CD4-positive, alpha-beta T cell (primary cell): ENCODE measurements at regions not wholly inside any gene's neighbourhood (a gene's known extent, or its start where the extent isn't known, plus 50 kb on each side); places are given as distances from the start of the nearest gene placed in this dataset.

Source experiments
- ATAC-seq: fragments of 200-7000 bp; cut with Tn5 transposase; one replicate; pipeline ENCODE4 v1.10.0; 2022; ENCODE audit warnings: mild to moderate bottlenecking; ENCODE audit not compliant: poor library complexity
- CTCF ChIA-PET: fragments of 350-600 bp; sonication (Branson Sonifier 250); formaldehyde crosslinking; loops from one replicate; lab custom pipeline; 2021; ENCODE audit warnings: antibody characterized with exemption, inconsistent platforms; lab: Charles Lee
- POLR2A ChIA-PET: fragments of 350-600 bp; sonication (Branson Sonifier 250); formaldehyde crosslinking; loops from one replicate; lab custom pipeline; 2021; ENCODE audit warnings: antibody characterized with exemption, inconsistent platforms; lab: Charles Lee
- DNase-seq, 14 experiments: peaks; one replicate each; pipeline ENCODE4 v3.0.0-alpha.2; 2013 to 2020; ENCODE audit warnings: mixed read lengths in 2 of 14
- H3K27ac ChIP-seq, 2 donors: one replicate each; pipeline versions ENCODE4 v1.5.1 to v1.7.0; 2013; ENCODE audit warnings: low read length in 2 of 2, low read depth in 1 of 2, mild to moderate bottlenecking in 1 of 2
- H3K27me3 ChIP-seq, 2 experiments: 1 replicate in 1 of 2; 2 replicates in 1 of 2; pipeline versions ENCODE4 v1.6.1 to v1.7.0; 2013; ENCODE audit warnings: low read length in 2 of 2, control low read depth in 1 of 2, mild to moderate bottlenecking in 1 of 2, moderate library complexity in 1 of 2; ENCODE audit not compliant: insufficient read depth in 2 of 2, control insufficient read depth in 1 of 2
- H3K36me3 ChIP-seq: one replicate; pipeline ENCODE4 v1.6.1; 2013; ENCODE audit warnings: low read length, control low read depth; ENCODE audit not compliant: insufficient read depth
- H3K4me1 ChIP-seq: one replicate; pipeline ENCODE4 v1.6.1; 2013; ENCODE audit warnings: low read length, control low read depth; ENCODE audit not compliant: insufficient read depth
- H3K4me3 ChIP-seq: one replicate; pipeline ENCODE4 v1.5.1; 2013; ENCODE audit warnings: mild to moderate bottlenecking, low read length, moderate library complexity
- H3K9me3 ChIP-seq, 2 experiments: 1 replicate in 1 of 2; 2 replicates in 1 of 2; pipeline versions ENCODE4 v1.6.1 to v1.7.0; 2013; ENCODE audit warnings: low read length in 2 of 2, mild to moderate bottlenecking in 2 of 2, control low read depth in 1 of 2, moderate library complexity in 1 of 2; ENCODE audit not compliant: control insufficient read depth in 1 of 2, insufficient read depth in 1 of 2
- H3K27ac Mint-ChIP-seq: one replicate; pipeline ENCODE4 v1.8.0; 2020; ENCODE audit warnings: mixed read lengths
- H3K27me3 Mint-ChIP-seq: one replicate; pipeline ENCODE4 v1.8.0; 2021; ENCODE audit warnings: mixed read lengths
- H3K36me3 Mint-ChIP-seq: one replicate; pipeline ENCODE4 v1.8.0; 2021; ENCODE audit warnings: low read depth, mixed read lengths
- H3K4me1 Mint-ChIP-seq: one replicate; pipeline ENCODE4 v1.8.0; 2021; ENCODE audit warnings: low read depth, mixed read lengths
- H3K4me3 Mint-ChIP-seq: one replicate; pipeline ENCODE4 v1.8.0; 2020; ENCODE audit warnings: mild to moderate bottlenecking, mixed read lengths
- H3K9me3 Mint-ChIP-seq: one replicate; pipeline ENCODE4 v1.8.0; 2020; ENCODE audit warnings: mixed read lengths
- intact Hi-C, 2 experiments: fragments of 100-400 bp; cut with DNase I in 1 of 2; cut with micrococcal nuclease in 1 of 2; formaldehyde crosslinking; loops; one replicate each; pipeline versions ENCODE4 v1.15.1 to v1.9.0; 2023 to 2025; cut with DNase I, micrococcal nuclease
- TF ChIP-seq, protein P1 (sequence below): fragments of 200-600 bp; IDR thresholded peaks from one replicate; pipeline ENCODE4 v1.8.0; 2022; ENCODE audit warnings: antibody characterized with exemption, mild to moderate bottlenecking

DNA sequence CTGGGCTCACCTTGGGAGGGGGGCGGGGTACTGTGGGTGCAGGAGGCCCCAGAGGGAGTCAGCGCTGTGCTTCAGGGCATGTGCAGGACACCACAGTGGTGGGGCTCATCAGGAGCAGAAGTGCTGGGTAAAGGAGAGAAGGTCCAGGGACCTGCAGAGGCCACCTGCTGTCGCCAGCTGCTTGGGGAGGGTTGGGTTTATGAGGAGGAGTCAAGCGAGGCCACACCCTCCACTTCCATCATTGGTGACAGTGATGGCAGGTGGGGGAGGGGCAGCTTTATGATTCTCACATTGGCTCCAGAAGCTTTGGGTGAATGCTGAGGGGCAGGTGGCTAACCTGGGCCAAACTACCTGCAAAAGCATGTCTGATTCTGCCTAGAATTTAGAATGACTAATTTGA, 392.6 kb downstream of the HRH4 start:
- ATAC-seq (no peak), DNase-seq (no peak)
- Mint-ChIP-seq H3K4me3 (no peak overlapping the region), H3K4me1 (no peaks in the 10 kb centered on the region), H3K9me3 (no peaks in the 10 kb centered on the region), H3K36me3 (no peaks in the 10 kb centered on the region), H3K27me3 (peaks cover 17% of the 10 kb centered on the region), H3K27ac (no peak overlapping the region)
- Histone ChIP-seq H3K27ac (no peak overlapping the region), H3K4me3 (no peak overlapping the region), H3K36me3 (no peaks in the 10 kb centered on the region), H3K9me3 (peaks cover 0 to 9% of the 10 kb centered on the region in 2 experiments), H3K4me1 (no peaks in the 10 kb centered on the region), H3K27me3 (peaks cover 0 to 2% of the 10 kb centered on the region in 2 experiments)
- intact Hi-C loops: no loop called here
- TF ChIP-seq, protein P1, sequence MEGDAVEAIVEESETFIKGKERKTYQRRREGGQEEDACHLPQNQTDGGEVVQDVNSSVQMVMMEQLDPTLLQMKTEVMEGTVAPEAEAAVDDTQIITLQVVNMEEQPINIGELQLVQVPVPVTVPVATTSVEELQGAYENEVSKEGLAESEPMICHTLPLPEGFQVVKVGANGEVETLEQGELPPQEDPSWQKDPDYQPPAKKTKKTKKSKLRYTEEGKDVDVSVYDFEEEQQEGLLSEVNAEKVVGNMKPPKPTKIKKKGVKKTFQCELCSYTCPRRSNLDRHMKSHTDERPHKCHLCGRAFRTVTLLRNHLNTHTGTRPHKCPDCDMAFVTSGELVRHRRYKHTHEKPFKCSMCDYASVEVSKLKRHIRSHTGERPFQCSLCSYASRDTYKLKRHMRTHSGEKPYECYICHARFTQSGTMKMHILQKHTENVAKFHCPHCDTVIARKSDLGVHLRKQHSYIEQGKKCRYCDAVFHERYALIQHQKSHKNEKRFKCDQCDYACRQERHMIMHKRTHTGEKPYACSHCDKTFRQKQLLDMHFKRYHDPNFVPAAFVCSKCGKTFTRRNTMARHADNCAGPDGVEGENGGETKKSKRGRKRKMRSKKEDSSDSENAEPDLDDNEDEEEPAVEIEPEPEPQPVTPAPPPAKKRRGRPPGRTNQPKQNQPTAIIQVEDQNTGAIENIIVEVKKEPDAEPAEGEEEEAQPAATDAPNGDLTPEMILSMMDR: no peak
- CTCF ChIA-PET: no interaction called here
- POLR2A ChIA-PET: no interaction called here

DNA sequence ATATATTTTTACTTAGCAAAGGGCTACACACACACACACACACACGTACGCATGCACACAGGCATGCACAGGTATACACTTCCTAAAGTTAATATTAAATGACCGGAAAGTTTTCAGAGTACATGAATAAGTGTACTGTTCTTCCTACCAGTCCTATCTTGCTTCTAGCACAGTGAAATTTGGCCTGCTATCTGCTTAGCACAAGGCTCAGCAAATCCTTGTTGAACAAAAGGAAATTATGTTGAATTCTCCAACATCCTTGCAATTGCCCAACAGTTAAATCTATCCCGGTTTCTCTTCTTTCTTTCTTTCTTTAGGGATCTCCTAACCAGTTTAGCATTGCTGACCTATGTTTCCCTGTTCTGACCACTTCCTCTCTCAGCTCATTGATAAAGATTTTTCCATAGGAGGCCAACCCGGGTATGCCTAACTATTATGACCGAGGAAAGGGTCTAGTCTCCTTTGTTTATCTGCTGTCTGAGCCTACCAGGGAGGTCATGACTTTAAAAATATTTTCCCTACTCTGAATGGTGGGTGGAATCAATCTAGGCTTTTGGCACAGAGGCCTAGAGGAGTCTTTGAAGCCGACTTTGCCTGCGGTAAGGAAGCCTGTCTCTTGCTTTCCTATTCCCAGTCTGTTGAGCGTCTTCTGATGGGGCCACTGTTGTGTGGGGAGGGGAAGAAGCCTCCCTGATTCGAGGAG, 400.7 kb downstream of the HRH4 start:
- Mint-ChIP-seq H3K4me1 (no peaks in the 10 kb centered on the region), H3K4me3 (no peak overlapping the region), H3K27me3 (peaks cover 2% of the 10 kb centered on the region), H3K9me3 (no peaks in the 10 kb centered on the region), H3K27ac (no peak overlapping the region), H3K36me3 (no peaks in the 10 kb centered on the region)
- H3K27me3 ChIP-seq: no peaks in the 10 kb centered on the region
- TF ChIP-seq, protein P1: no peak
- DNase-seq (no peak), ATAC-seq (no peak)
- ChIA-PET POLR2A (no interaction called here), CTCF (no interaction called here)
- H3K9me3 ChIP-seq: peaks cover 0 to under 1% of the 10 kb centered on the region in 2 experiments
- H3K36me3 ChIP-seq: no peaks in the 10 kb centered on the region
- H3K4me1 ChIP-seq: no peaks in the 10 kb centered on the region
- no peak overlapping the region for H3K4me3 ChIP-seq
- no peak overlapping the region for H3K27ac ChIP-seq
- intact Hi-C loops: no loop called here

DNA sequence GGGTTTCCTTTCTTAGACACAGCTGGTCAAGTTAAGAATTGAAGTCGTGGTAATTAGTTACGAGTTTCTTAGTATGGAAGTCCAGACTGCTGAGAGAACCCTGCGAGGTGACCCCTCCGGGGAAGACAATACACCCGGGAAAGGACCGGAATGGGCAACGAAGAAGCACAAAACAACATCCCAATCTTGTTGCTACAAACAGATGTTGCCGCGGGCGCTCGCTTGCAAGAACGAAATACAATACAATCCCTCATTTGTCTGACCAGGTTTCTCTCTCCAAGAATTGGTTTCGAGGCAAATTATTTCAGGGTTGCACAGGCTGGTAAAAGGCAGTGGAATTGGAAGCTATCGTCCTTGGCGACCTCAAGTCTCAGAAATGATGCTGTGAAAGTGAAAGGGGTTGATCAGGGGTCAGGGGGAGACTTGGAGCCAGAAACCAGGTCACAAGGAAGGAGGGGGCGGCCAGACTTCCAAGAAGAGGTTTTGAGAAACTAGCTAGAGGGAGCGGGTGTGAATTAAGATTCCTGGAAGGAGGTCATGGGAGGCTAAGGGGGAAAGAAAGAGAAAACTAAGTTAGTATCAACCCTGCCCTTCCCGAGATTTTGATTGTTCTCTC, 401.9 kb downstream of the HRH4 start:
- Histone ChIP-seq H3K9me3 (peaks cover 0 to 8% of the 10 kb centered on the region in 2 experiments), H3K27me3 (no peaks in the 10 kb centered on the region), H3K27ac (no peak overlapping the region), H3K4me3 (no peak overlapping the region), H3K4me1 (no peaks in the 10 kb centered on the region), H3K36me3 (no peaks in the 10 kb centered on the region)
- H3K27me3 Mint-ChIP-seq: no peaks in the 10 kb centered on the region
- H3K27ac Mint-ChIP-seq: no peak overlapping the region
- H3K36me3 Mint-ChIP-seq: no peaks in the 10 kb centered on the region
- intact Hi-C loops: no loop called here
- no peaks in the 10 kb centered on the region for H3K9me3 Mint-ChIP-seq
- ChIA-PET CTCF (no interaction called here), POLR2A (no interaction called here)
- ATAC-seq (no peak), DNase-seq (no peak)
- no peak overlapping the region for H3K4me3 Mint-ChIP-seq
- TF ChIP-seq, protein P1: no peak
- no peaks in the 10 kb centered on the region for H3K4me1 Mint-ChIP-seq
